ENCODE measurements at regions not wholly inside any gene's neighbourhood (a gene's known extent, or its start where the extent isn't known, plus 50 kb on each side); places are given as distances from the start of the nearest gene placed in this dataset.

GRCh38 chr1:234755449-234755863, 145.5 kb upstream of the IRF2BP2 start (continued):
- TF ChIP-seq ZNF398 (tag by site-specific recombination; IDR thresholded peaks at IDR 0.05): no peak
- peak; percentile 64; the same call in 1 of the 2 replicates for TF ChIP-seq EGR2 (tag by site-specific recombination; IDR thresholded peaks at IDR 0.05; ENCODE audit: low read depth)
- TF ChIP-seq SP2 (tag by site-specific recombination; IDR thresholded peaks at IDR 0.05): no peak
- TF ChIP-seq, protein P1, sequence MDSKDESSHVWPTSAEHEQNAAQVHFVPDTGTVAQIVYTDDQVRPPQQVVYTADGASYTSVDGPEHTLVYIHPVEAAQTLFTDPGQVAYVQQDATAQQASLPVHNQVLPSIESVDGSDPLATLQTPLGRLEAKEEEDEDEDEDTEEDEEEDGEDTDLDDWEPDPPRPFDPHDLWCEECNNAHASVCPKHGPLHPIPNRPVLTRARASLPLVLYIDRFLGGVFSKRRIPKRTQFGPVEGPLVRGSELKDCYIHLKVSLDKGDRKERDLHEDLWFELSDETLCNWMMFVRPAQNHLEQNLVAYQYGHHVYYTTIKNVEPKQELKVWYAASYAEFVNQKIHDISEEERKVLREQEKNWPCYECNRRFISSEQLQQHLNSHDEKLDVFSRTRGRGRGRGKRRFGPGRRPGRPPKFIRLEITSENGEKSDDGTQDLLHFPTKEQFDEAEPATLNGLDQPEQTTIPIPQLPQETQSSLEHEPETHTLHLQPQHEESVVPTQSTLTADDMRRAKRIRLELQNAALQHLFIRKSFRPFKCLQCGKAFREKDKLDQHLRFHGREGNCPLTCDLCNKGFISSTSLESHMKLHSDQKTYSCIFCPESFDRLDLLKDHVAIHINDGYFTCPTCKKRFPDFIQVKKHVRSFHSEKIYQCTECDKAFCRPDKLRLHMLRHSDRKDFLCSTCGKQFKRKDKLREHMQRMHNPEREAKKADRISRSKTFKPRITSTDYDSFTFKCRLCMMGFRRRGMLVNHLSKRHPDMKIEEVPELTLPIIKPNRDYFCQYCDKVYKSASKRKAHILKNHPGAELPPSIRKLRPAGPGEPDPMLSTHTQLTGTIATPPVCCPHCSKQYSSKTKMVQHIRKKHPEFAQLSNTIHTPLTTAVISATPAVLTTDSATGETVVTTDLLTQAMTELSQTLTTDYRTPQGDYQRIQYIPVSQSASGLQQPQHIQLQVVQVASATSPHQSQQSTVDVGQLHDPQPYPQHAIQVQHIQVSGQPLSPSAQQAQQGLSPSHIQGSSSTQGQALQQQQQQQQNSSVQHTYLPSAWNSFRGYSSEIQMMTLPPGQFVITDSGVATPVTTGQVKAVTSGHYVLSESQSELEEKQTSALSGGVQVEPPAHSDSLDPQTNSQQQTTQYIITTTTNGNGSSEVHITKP (tag by site-specific recombination; IDR thresholded peaks at IDR 0.05): peak; percentile 58; the same call in 1 of the 2 replicates
- no peak for TF ChIP-seq ZNF114 (tag by site-specific recombination; IDR thresholded peaks at IDR 0.05)
- TF ChIP-seq ZSCAN16 (tag by site-specific recombination; IDR thresholded peaks at IDR 0.05): no peak
- no peak for TF ChIP-seq ZIC2 (tag by site-specific recombination; IDR thresholded peaks at IDR 0.05)
- TF ChIP-seq ZNF529 (tag by site-specific recombination; IDR thresholded peaks at IDR 0.05; ENCODE audit: insufficient replicate concordance): no peak
- peak; percentile 63 for TF ChIP-seq SP7 (tag by site-specific recombination; IDR thresholded peaks at IDR 0.05)
- no peak for TF ChIP-seq ZNF133 (tag by site-specific recombination; IDR thresholded peaks at IDR 0.05)
- TF ChIP-seq, protein P2, sequence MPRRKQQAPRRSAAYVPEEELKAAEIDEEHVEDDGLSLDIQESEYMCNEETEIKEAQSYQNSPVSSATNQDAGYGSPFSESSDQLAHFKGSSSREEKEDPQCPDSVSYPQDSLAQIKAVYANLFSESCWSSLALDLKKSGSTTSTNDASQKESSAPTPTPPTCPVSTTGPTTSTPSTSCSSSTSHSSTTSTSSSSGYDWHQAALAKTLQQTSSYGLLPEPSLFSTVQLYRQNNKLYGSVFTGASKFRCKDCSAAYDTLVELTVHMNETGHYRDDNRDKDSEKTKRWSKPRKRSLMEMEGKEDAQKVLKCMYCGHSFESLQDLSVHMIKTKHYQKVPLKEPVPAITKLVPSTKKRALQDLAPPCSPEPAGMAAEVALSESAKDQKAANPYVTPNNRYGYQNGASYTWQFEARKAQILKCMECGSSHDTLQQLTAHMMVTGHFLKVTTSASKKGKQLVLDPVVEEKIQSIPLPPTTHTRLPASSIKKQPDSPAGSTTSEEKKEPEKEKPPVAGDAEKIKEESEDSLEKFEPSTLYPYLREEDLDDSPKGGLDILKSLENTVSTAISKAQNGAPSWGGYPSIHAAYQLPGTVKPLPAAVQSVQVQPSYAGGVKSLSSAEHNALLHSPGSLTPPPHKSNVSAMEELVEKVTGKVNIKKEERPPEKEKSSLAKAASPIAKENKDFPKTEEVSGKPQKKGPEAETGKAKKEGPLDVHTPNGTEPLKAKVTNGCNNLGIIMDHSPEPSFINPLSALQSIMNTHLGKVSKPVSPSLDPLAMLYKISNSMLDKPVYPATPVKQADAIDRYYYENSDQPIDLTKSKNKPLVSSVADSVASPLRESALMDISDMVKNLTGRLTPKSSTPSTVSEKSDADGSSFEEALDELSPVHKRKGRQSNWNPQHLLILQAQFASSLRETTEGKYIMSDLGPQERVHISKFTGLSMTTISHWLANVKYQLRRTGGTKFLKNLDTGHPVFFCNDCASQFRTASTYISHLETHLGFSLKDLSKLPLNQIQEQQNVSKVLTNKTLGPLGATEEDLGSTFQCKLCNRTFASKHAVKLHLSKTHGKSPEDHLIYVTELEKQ (tag by site-specific recombination; IDR thresholded peaks at IDR 0.05; ENCODE audit: borderline replicate concordance): no peak
- TF ChIP-seq ZSCAN18 (tag by site-specific recombination; IDR thresholded peaks at IDR 0.05): no peak
- no peak for TF ChIP-seq REST (tag by site-specific recombination; IDR thresholded peaks at IDR 0.05)

Measured in HEK293 (cell line).